Left lobe of liver (tissue), 2 donors: ENCODE measurements at regions not wholly inside any gene's neighbourhood (a gene's known extent, or its start where the extent isn't known, plus 50 kb on each side); places are given as distances from the start of the nearest gene placed in this dataset.

Source experiments
- ATAC-seq: fragments of 200-7000 bp; cut with Tn5 transposase; one replicate; pipeline ENCODE4 v1.9.1; 2020; ENCODE audit warnings: mild to moderate bottlenecking, moderate library complexity
- DNase-seq: peaks from one replicate; pipeline ENCODE4 v3.0.0-alpha.2; 2020; ENCODE audit warnings: low spot score
- donor health status: DM: no; HTN: no; CAD: no; lungs with moderate emphysema.
- donor health status: DM: no; HTN: yes; CAD: no.

DNA sequence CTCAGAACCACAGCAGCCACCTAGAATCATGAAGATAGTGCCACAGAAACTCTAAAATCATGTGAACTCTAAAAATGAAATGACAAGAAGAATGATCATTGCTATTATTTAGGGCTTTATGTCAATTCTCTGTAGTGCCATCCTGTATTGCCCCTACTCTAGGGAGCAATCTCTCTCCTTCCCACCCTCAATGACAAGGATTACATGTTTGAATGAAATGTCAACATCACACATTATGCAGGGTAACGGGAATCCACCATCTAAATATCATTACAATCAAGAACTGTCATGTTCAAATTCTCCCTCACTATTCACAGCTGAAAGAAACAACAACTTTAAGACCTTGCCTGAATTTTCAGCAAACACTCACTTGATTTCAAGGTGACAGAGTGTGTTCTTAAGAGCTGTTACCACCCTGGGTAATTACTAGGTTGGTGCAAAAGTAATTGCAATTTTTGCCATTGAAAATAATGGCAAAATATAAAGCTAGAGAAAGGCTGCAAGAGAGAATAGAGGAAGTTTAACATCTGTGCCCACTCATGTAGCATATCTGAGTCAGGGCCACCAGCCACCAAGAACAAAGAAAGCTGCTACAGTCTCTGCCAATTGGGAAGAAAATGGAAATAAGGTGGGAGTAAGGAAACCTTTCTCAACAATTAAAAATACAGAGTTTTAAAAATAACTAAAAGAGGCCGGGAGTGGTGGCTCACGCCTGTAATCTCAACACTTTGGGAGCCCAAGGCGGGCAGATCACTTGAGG, 112.8 kb upstream of the PSMD7 start:
- ATAC-seq (no peak), DNase-seq (no peak)

DNA sequence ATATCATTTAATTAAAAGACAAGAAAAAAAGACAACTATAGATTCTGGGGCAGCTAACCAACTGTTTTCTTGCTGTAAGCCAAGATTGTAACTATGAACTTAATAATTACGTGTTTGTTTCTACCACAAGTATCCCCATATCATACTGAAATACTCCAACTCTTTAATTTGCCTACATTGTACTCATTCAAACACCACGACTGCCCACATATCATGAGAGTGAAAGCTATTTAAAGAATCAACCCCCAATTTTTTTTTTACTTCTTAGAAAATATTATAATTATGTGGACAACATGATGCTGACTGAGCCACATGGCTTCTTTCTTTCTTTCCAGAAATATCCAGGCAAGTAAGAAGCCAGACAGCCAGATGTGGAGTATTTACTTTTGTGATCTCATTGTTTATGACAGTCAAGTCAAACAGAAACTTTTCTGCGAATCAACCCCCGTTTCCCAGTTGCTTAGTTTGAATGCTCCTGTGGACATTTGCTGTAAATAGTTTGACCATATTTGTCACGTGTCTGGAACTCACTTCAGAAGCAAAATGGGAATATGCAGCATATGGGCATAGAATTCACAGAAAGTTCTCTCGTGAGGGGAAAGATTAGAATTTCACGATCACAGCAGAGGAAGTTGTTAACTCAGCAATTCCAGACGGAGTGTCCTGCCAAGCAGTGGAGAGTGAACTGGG, 126.8 kb upstream of the PSMD7 start:
- DNase-seq (no peak), ATAC-seq (peak; percentile 66)

DNA sequence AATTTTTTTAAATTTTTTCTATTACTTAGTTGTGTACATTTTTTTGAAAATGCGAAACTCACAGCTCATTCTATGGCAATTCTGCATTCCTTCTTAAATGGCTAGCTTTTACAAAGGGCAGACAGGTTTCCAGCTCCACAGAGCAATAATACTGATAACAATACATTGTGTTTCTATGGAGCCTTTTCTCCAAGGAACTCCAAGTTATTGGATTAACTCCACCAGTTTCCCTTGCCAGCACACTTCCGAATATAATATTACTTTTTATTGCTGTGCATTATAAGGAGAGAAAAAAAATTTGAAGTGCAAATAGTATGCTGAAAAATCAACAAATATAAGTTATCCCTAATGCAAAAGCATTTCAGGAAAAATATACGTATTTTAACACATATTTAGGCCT, 127.5 kb upstream of the PSMD7 start:
- no peak for ATAC-seq
- no peak for DNase-seq

DNA sequence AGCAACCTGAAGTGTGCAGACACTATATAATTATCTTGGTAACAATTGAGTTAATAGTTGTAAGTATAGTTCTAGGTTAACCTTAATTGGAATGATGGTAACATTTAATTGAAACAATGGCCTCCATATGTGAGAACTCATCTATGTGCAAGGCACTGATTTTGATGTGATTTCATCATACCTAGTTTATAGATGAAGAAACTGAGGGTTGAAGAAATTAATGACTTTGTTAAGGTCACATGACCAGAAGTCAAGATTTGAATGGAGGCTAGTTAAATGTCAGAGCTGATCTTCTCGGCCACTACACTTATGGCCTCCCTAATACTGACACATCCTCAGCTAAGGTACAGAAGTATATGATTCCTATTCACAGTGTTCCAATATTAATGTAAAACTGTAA, 128.2 kb upstream of the PSMD7 start:
- DNase-seq (no peak), ATAC-seq (no peak)

DNA sequence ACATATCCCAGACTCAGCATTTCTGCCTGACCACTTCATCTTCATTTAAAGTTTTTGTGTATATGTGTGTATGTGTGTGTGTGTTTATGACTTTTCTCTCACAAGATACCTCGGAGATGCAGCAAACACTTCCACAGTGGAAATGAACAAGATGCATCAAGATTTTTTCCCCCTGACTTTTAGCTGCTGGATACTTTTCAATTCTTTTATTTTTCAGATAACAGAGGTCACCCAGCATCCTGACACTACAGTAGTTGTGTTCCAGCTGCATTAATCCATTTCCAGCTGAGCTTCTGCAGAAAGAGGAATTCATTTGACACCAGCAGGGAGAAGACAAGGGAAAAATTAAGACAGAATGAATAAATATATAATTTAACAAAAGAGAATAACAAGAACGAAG, 130.2 kb upstream of the PSMD7 start:
- no peak for ATAC-seq

DNA sequence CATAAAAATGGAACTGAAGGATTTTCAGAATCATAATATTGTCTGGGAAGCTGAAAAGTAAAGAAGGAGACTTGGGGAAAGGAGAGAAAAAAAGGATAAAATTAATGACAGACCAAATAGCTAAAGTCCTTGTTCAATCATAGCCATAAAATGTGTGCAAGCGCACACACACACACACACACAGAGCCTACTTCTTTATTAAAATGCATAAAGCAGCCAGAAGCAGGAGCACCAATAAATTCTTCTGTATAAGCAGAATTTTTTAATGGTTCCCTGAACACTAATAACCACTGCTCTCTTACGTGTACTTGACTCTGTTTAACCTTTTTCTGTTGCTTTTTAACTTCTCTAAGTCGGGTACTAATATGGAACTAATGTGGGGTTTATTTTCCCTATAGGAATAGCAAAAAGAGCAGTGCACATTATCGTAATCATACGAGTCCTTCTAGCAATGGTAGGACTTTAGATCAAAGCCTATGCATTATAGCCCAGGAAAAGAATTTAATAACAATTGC, 131.0 kb upstream of the PSMD7 start:
- ATAC-seq (no peak), DNase-seq (no peak)

More for the DNA sequence above, 130.2 kb upstream of the PSMD7 start:
- no peak for DNase-seq

DNA sequence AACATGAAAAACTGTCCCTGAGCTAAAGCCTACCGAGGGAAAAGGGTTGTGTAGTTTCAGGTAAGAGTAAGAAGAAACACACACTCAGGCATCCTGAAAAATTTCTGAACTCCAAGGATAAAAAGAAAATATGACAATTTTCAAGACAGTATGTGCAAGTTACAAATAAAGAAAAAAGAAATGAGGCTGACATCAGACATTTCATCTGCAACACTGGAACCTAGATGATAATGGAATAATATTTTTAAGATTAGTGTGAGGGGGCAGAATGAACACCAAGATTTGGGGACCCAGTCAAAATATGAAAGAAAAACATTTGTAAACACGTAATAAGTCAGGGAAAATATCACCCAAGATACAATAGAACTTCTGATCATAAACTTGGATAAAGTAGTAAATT, 135.9 kb upstream of the PSMD7 start:
- ATAC-seq (no peak), DNase-seq (no peak)

DNA sequence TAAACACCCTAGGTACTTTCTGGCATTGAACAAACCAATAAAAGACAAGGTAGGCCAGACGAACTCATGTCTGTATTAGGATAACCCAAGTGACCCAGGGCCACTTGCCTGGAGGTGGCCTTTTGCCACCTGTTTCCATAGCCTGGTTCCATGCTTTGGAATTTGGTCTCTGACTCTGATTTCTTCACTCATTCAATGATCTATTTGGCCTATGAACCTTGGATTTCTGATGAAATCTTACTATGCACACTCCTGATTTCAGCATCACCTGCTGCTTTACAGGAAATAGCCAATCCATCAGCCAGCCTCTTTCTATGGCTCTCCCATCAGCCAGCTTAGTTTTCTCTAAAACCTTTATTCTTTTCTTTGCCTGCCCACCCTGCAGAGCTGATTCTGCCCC, 142.8 kb upstream of the PSMD7 start:
- DNase-seq (peak; percentile 86), ATAC-seq (peak; percentile 99)

DNA sequence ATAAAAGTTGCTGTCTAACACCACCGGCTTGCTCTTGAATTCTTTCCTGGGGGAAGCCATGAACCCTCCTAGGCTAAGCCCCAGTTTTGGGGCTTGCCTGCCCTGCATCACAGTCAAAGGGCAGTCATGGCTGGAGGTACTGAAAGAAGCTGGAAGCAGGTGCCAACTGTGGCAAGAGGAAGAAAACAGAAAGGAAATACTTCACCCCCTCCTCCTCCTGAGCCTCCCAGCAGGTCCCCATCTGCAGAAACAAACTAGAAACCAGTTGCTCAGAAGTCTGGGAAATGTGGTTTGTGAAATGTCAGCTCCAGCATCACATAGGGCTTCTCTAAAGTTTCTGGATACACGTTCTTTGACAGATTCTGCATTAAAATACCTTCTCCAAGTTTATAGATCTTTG, 150.0 kb upstream of the PSMD7 start:
- ATAC-seq (no peak), DNase-seq (no peak)

DNA sequence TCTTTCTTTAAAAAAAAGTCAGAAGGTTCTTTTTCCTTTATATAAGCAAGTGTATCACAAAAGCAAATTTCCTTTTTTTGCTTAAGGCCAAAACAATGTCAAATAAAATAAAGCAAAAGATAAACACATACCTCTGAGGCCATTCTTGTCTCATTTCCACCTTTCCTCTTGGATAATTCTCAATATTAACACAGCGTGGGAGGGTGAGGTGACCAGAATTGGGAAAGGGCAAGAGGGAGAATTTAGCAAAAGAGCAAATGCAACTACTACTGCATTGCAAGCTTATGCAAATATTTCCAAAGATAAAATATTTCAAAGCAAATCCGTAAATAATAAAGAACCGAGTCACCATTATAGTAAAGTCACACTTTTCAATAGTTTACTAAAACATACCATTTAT, 153.4 kb upstream of the PSMD7 start:
- DNase-seq, result no peak
- peak; percentile 60 for ATAC-seq

DNA sequence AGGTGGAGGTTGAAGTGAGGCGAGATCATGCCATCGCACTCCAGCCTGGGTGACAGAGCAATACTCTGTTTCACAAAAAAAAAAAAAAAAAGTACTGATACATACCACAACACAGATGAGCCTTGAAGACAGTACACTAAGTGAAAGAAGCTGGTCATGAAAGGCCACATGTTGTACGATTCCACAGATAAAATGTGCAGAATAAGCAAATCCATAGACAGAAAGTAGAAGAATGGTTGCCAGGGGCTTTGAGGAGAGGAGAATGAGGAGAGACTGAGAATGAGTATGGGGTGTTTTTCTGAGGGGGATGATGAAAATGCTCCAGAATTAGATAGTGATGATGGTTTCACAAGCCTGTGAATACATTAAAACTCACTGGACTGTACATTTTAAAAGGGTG, 155.6 kb upstream of the PSMD7 start:
- ATAC-seq, result no peak
- DNase-seq, result no peak

DNA sequence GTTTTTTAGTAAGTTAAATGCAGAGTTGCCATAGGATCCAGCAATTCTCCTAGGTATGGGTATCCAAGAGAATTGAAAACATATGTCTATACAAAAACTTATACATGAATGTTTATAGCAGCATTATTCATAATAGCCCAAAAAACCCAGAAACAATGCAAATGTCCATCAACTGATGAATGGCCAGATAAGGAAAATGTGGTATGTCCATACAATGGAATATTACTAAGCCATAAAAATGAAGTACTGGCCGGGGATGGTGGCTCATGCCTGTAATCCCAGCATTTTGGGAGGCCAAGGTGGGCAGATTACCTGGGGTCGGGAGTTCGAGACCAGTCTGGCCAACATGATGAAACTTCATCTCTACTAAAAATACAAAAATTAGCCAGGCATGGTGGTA, 156.1 kb upstream of the PSMD7 start:
- no peak for ATAC-seq
- DNase-seq, result no peak

DNA sequence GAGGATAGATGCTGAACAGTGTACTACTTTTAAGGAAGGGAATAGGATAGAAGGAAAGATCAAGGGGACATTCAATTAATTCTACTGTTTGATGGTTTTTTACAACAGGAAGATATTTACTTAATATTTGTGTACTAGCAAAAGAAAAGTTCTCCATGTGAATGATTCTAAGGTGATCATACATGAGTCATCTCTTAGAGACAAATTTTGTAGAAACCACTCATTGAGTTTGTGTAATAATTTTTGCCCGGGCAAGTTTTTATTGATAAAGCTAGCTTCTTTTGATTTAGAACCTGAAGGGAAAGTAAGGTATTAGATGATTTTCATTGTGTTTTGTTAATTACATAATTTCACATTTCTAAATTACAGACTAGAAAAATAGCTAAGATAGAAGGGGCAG, 172.8 kb upstream of the PSMD7 start:
- no peak for ATAC-seq

DNA sequence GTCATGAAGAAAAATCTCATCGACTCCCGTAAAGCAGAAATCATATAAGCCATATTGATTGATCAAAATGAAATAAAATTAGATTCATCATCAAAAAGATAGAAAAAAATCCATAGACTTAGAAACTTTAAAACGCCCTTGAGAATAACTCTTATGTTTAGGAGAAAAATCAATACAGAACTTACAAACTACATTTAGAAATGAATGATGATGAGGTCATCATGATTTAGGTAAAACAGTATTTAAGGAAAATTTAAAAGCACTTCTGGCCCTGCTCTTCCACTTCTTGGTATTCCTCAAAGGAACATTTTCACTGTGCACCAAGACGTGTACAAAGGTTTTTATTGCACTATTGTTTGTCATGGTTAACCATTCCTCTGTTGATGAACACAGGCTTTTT, 173.4 kb upstream of the PSMD7 start:
- ATAC-seq (no peak), DNase-seq (no peak)

More for the DNA sequence above, 172.8 kb upstream of the PSMD7 start:
- DNase-seq, result no peak

DNA sequence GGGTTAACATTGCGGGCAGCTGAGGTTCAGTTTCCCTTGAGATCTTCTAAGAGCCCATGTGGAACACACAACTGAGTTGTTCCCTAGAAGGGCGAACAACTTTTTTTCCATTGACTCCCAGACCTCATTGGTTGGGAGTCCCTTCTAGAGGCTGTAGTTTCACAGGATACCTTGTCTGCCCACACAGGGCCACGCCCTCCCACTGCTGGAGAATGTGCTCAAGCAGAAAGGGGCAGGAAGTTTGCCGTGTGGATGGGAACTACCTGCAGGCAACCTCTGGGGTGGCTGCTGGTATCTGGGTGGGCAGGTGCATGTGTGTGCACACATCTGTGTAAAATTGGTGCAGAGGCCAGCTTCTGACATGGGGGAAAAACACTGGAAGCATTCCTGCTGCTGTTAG, 178.8 kb upstream of the PSMD7 start:
- ATAC-seq (no peak), DNase-seq (no peak)

DNA sequence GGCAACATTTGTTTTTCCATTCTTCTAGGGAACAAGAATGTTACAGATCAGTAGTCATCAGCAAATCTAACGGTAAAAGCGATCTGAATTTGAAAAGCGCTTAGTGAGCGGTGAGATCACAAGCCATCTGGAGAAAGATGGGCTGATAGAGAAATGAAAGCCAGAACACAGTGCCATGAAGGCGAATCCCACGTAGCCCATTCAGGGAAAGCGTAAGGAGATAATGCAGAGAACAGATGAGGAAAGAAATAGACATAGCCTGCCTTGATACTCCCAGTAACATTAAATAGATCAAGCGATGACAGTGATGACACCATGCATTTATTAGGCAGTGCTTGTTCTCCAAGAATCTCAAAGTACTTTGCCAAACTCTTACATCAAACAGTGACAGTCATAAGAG, 183.1 kb upstream of the PSMD7 start:
- ATAC-seq, result no peak

DNA sequence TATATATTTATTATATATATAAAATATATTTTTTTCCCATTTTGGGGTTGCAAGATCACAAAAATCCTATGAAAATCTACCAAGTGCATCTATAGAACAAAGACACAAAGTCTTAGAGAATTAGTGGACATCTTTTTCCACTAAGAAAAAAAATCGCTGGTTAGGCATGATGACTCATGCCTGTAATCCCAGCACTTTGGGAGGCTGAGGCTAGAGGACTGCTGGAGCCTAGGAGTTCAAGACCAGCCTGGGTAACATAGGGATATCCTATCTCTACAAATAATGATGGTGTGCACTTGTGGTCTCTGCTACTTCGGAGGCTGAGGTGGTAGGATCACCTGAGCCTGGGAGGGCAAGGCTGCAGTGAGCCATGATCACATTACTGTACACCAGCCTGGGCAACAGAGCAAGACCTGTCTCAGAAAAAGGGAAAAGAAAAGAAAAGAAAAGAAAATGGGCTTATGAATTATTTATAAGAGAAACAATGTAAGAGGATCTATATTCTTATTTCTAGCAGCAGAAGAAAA, 185.1 kb upstream of the PSMD7 start:
- DNase-seq (no peak), ATAC-seq (no peak)

More for the DNA sequence above, 183.1 kb upstream of the PSMD7 start:
- DNase-seq, result no peak

DNA sequence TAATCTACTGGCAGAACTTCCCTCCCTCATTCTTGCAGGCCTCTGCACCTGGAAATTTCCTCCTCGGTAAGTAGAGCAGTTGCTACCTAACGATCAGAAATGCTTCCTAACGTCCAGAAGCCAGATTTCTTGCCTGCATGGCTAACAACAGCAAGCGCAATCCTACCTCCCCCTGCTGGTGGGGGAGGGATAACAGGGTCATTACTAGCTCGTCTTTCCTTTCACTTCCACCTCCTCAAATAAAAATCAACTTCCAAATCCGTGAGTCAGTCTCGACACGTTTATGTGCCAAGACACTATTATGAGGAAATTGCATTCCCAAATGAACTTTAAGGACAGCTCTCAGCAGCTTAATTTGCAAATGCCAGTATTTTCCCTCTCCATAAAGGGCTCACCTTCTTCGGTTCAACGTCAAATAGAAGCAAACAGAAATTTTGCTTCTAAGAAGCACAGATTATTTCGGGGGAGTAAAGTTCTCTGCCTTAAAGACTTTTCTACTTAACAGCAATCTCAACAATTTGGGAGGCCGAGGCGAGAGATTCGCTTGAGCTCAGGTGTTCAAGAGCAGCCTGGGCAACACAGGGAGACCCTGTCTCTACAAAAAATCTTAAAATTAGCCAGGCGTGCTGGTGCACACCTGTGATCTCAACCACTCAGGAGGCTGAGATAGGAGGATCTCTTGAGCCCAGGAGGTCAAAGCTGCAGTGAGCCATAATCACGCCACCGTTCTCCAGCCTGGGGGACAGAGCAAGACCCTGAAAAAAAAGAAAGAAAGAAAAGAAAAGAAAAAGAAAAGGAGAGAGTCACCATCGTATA, 188.6 kb upstream of the PSMD7 start:
- peak; percentile 99 for ATAC-seq
- DNase-seq, result peak; percentile 67

DNA sequence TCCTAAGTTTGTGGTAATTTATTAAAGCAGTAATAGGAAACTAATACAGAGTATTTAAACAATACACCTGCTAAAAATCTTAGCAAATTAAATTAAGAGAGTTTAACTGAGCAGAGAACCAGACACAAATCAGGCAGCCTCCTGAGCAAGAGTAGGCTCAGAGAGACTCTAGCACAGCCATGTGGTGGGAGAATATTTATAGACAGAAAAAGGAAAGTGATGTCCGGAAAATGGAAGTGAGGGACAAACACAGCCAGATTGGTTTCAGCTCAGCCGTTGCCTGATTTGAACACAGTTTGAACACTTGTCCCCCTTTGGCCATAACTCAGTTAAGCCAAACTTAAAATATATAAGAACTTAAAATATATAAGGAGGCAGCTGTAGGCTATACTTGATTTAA, 192.6 kb upstream of the PSMD7 start:
- ATAC-seq, result no peak
- no peak for DNase-seq

DNA sequence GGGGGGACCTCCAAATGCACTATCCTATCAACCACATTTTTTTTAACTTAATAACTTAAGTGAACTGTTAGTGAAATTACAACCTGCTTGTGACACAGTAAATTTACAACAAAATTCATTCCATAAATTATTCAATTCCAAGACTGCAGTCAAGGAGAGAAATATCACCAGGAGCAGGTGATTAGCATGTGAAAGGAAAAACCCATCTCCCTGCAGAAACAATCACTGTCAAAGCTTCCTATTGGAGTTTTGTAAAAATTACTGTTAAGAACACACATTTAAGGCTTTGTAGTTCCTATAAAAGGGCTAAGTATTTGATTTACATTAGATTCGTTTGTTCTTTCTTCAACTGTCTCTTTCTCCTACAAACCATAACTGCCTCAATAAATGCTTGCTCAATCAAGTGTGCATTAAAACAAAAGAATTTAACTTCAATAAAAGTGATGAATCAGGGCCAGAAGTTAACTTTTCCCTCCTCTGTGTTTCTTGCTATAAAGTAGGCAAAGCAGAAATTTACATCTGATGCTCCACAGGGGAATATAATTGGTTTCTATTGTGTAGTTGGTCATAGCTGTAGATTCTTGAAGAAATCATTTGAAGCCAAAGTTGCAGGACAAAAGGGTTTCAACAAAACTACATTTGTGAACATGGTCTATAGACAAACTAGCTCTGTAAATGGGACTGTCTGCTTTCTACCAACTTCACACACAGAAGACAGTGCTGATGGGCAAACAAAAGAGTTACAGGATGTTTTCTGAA, 195.1 kb upstream of the PSMD7 start:
- ATAC-seq, result no peak
- DNase-seq, result no peak
